HAP-1 (cell line): ENCODE measurements at regions not wholly inside any gene's neighbourhood (a gene's known extent, or its start where the extent isn't known, plus 50 kb on each side); places are given as distances from the start of the nearest gene placed in this dataset.
"Not testable (repeated sequence)": the region's sequence is repeated elsewhere in the genome, so short reads cannot be mapped to it uniquely, and the experiment has no call there.

Experiments
- DNase-seq, 2 experiments: peaks; one replicate each; pipeline ENCODE4 v3.0.0-alpha.2; 2016 to 2020; ENCODE audit warnings: low spot score in 2 of 2
- H3K27me3 ChIP-seq: fragments of 250-450 bp; sonication (Bioruptor Pico); 2 replicates; pipeline ENCODE4 v1.5.1; 2020; ENCODE audit warnings: low read depth, mild to moderate bottlenecking, moderate library complexity
- H3K36me3 ChIP-seq: fragments of 250-450 bp; sonication (Bioruptor Pico); replicated peaks from 2 replicates; pipeline ENCODE4 v1.5.1; 2020; ENCODE audit warnings: mild to moderate bottlenecking
- H3K4me1 ChIP-seq: fragments of 250-450 bp; sonication (Bioruptor Pico); 2 replicates; pipeline ENCODE4 v1.5.1; 2020; ENCODE audit warnings: mild to moderate bottlenecking
- H3K4me3 ChIP-seq: fragments of 250-450 bp; sonication (Bioruptor Pico); 2 replicates; pipeline ENCODE4 v1.5.1; 2020; ENCODE audit warnings: mild to moderate bottlenecking, moderate library complexity
- H3K9me3 ChIP-seq: fragments of 250-450 bp; sonication (Bioruptor Pico); 2 replicates; pipeline ENCODE4 v1.5.1; 2020; ENCODE audit warnings: mild to moderate bottlenecking, moderate library complexity
- in situ Hi-C: fragments of 300-500 bp; cut with MboI; formaldehyde crosslinking; loops from 3 replicates; pipeline ENCODE4 v1.14.3; 2020; ENCODE audit warnings: low sequenced_read_pairs, inconsistent platforms, mixed read lengths

- Histone ChIP-seq H3K9me3 (no peaks in the 10 kb centered on the region), H3K4me1 (no peaks in the 10 kb centered on the region; the same call in 1 of the 2 replicates), H3K4me3 (no peak overlapping the region), H3K27me3 (no peaks in the 10 kb centered on the region), H3K36me3 (no peaks in the 10 kb centered on the region)
- in situ Hi-C loops = no loop called here
- no peak for DNase-seq
Measured at GRCh38 chr1:185468626-185469025, 151.6 kb upstream of the IVNS1ABP start.

GRCh38 chr1:185467122-185467521 lies 150.1 kb upstream of the IVNS1ABP start:
- H3K27me3 ChIP-seq = no peaks in the 10 kb centered on the region
- DNase-seq = no peak
- in situ Hi-C loops = no loop called here
- no peaks in the 10 kb centered on the region for H3K4me1 ChIP-seq
- no peak overlapping the region for H3K4me3 ChIP-seq
- no peaks in the 10 kb centered on the region for H3K9me3 ChIP-seq
- no peaks in the 10 kb centered on the region for H3K36me3 ChIP-seq

DNA sequence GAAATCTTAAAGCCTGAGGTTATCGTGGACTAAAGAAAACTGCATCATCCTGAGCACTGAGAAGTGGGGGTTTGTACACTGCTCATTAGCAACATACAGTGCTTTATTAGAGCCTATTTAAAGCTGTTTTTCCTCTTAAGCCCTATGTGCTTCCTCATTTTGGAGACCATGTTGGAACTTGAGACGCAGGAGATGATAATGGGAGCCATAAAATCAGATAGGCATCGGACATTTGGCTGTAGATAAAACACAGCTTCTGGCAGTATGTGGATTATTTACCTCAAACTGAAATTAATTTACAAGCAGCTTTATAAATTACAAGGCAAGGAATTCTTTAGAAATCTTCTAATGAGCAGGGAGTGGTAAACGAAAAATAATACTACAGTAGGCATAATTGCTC lies 147.7 kb upstream of the IVNS1ABP start:
- in situ Hi-C loops = no loop called here
- DNase-seq = no peak
- no peaks in the 10 kb centered on the region for H3K4me1 ChIP-seq

DNA sequence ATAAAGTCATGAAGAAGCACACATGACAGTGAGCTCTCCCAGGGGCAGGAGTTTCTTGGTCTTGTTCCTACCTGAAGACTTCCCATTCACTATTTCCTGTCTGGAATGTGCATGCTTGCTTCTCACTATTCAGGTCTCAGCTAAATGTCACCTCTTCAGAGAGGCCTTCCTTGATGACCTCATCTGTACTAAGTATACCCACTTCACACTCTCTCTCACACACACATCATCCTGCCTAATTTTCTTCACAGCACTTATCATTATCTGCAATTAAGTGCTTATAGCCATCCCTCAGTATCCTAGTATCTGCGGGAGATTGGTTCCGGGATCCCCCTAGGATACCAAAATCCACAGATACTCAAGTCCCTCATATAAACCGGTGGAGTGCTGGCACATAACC lies 146.4 kb upstream of the IVNS1ABP start:
- no peak overlapping the region for H3K4me3 ChIP-seq
- H3K4me1 ChIP-seq = no peaks in the 10 kb centered on the region
- H3K27me3 ChIP-seq = no peaks in the 10 kb centered on the region
- no peaks in the 10 kb centered on the region for H3K36me3 ChIP-seq
- H3K9me3 ChIP-seq = no peaks in the 10 kb centered on the region
- in situ Hi-C loops = no loop called here
- DNase-seq = no peak

More for the DNA sequence above, 147.7 kb upstream of the IVNS1ABP start:
- no peaks in the 10 kb centered on the region for H3K36me3 ChIP-seq
- H3K4me3 ChIP-seq = no peak overlapping the region
- H3K9me3 ChIP-seq = no peaks in the 10 kb centered on the region
- no peaks in the 10 kb centered on the region for H3K27me3 ChIP-seq

- H3K27me3 ChIP-seq = no peaks in the 10 kb centered on the region
- no peak for DNase-seq
- in situ Hi-C loops = no loop called here
- no peaks in the 10 kb centered on the region for H3K9me3 ChIP-seq
- H3K36me3 ChIP-seq = no peaks in the 10 kb centered on the region
- no peaks in the 10 kb centered on the region for H3K4me1 ChIP-seq
- H3K4me3 ChIP-seq = no peak overlapping the region
Measured at GRCh38 chr1:185463011-185463410, 146.0 kb upstream of the IVNS1ABP start.

DNA sequence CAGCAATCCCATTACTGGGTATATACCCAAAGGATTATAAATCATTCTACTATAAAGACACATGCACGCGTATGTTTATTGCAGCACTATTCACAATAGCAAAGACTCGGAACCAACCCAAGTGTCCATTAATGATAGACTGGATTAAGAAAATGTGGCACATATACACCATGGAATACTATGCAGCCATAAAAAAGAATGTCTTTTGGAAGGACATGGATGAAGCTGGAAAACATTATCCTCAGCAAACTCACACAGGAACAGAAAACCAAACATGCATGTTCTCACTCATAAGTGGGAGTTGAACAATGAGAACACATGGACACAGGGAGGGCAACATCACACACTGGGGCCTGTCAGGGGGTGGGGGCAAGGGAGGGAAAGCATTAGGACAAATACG lies 143.7 kb upstream of the IVNS1ABP start:
- H3K36me3 ChIP-seq, H3K9me3 ChIP-seq, DNase-seq, in situ Hi-C loops, H3K4me1 ChIP-seq, H3K4me3 ChIP-seq, H3K27me3 ChIP-seq: not testable (repeated sequence)

DNA sequence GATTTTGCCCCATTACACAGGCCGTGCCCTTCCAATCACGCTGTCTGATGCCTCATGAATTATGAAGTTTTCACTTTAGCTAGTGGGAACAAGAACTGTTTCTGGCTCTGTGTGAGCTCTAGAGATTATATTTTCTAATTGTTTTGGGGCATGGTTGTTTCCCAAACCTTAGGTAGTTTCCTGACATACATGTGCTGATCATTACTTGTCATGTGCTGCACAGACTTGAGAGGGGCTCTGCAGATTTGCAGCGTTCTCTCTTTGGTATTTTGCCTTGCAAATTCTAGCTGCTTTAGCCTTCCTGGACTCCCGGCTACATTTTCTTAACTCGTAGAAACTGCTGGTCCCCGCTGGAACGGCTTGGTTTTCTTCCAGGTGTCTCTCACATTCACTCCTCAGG lies 142.1 kb upstream of the IVNS1ABP start:
- Histone ChIP-seq H3K9me3 (no peaks in the 10 kb centered on the region), H3K4me3 (no peak overlapping the region), H3K4me1 (peaks cover under 1% of the 10 kb centered on the region; the same call in 1 of the 2 replicates), H3K27me3 (no peaks in the 10 kb centered on the region), H3K36me3 (no peaks in the 10 kb centered on the region)
- no peak for DNase-seq
- in situ Hi-C loops = no loop called here

DNA sequence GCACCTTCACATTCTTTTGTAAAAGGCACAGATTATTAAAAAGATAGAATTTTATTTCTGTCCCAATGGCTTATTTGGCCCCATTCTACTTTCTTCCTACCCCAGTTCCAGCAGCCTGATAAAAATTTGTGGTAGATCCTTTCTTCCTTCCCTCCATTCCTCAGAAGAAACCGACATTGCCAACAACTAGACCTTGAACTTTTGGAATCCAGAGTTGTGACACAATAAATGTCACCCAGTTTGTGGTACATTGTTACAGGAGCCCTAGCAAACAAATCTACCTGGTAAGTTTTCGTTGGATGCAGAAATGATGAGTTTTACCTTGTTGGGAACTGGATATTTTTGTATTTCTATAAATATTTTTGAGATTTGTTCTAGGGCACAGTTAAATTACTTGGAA lies 141.6 kb upstream of the IVNS1ABP start:
- Histone ChIP-seq H3K9me3 (no peaks in the 10 kb centered on the region), H3K4me3 (no peak overlapping the region), H3K4me1 (peaks cover 4% of the 10 kb centered on the region; the same call in 1 of the 2 replicates), H3K36me3 (no peaks in the 10 kb centered on the region), H3K27me3 (no peaks in the 10 kb centered on the region)
- no peak for DNase-seq
- in situ Hi-C loops = no loop called here

DNA sequence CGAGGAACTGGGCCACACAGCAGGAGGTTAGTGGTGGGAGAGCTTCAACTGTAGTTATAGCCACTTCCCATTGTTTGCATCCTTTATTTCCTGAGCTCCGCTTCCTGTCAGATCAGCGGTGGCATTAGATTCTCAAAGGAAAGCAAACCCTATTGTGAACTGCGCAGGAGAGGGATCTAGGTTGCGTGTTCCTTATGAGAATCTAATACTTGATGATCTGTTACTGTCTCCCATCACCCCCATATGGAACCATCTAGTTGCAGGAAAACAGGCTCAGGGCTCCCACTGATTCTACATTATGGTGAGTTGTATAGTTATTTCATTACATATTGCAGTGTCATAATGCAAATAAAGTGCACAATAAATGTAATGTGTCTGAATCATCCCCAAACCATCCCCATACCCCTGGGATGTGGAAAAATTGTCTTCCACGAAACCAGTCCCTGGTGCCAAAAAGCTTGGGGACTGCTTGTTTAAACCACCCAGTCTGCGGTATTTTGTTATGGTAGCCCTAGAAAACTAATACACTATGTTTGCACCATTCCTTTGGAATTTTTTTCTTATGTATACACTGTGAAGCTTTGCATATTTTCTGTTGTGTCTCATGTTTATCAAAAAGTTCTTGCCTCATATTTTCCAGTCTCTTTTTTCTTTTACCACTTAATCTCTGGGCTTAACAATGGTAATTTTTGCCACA lies 136.6 kb upstream of the IVNS1ABP start:
- Histone ChIP-seq H3K4me3 (no peak overlapping the region), H3K27me3 (no peaks in the 10 kb centered on the region), H3K36me3 (no peaks in the 10 kb centered on the region), H3K4me1 (peaks cover 4% of the 10 kb centered on the region; the same call in 1 of the 2 replicates), H3K9me3 (no peaks in the 10 kb centered on the region; the same call in 1 of the 2 replicates)
- DNase-seq = peak in 1 of 2 experiments; percentile 15
- in situ Hi-C loops = no loop called here

- Histone ChIP-seq H3K9me3 (no peaks in the 10 kb centered on the region; the same call in 1 of the 2 replicates), H3K36me3 (no peaks in the 10 kb centered on the region), H3K27me3 (no peaks in the 10 kb centered on the region), H3K4me3 (no peak overlapping the region), H3K4me1 (peaks cover 13% of the 10 kb centered on the region)
- in situ Hi-C loops = no loop called here
- no peak for DNase-seq
Measured at GRCh38 chr1:185450917-185451316, 133.9 kb upstream of the IVNS1ABP start.

DNA sequence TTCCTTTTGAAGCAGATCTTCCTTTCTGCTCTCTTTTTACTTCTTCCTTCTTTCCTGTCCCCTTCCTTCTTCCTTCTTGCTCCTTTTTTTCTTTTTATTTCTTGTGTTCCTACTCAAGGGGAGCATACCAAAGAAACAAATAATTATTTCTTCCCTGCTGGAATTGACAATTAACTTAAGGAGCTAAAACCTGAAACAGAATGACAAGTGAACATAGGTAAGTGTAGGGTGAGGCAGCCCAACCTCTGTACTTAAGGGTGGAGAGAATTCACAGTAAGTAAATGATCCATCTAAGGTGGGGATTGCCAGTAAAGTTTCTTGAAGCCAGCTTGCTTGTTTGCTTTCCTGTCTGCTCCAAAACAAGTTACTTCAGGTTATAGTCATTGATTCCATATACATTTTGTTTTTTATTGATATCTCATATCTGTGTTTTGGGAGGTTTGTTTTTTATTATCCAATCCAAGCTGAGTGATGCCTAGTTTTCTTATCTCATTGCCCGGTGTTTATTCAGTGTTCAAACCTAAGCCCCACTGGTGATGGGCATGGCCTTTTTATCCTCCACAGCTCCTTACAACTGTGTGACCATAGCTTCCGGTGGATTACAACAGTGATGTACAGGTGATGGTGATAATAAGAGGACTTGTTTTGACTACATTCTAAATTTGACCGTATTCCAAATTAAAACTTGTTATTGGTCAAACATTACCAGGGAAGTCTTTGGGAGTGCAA lies 133.2 kb upstream of the IVNS1ABP start:
- no peaks in the 10 kb centered on the region for H3K27me3 ChIP-seq
- H3K36me3 ChIP-seq = no peaks in the 10 kb centered on the region
- no peak overlapping the region for H3K4me3 ChIP-seq
- in situ Hi-C loops = no loop called here
- no peak for DNase-seq
- H3K4me1 ChIP-seq = peaks cover 13% of the 10 kb centered on the region
- H3K9me3 ChIP-seq = no peaks in the 10 kb centered on the region; the same call in 1 of the 2 replicates

- H3K36me3 ChIP-seq = no peaks in the 10 kb centered on the region
- no peaks in the 10 kb centered on the region; the same call in 1 of the 2 replicates for H3K9me3 ChIP-seq
- H3K4me1 ChIP-seq = peaks cover 13% of the 10 kb centered on the region
- in situ Hi-C loops = no loop called here
- H3K27me3 ChIP-seq = no peaks in the 10 kb centered on the region
- DNase-seq = no peak
- H3K4me3 ChIP-seq = no peak overlapping the region
Measured at GRCh38 chr1:185449378-185450059, 132.5 kb upstream of the IVNS1ABP start.

DNA sequence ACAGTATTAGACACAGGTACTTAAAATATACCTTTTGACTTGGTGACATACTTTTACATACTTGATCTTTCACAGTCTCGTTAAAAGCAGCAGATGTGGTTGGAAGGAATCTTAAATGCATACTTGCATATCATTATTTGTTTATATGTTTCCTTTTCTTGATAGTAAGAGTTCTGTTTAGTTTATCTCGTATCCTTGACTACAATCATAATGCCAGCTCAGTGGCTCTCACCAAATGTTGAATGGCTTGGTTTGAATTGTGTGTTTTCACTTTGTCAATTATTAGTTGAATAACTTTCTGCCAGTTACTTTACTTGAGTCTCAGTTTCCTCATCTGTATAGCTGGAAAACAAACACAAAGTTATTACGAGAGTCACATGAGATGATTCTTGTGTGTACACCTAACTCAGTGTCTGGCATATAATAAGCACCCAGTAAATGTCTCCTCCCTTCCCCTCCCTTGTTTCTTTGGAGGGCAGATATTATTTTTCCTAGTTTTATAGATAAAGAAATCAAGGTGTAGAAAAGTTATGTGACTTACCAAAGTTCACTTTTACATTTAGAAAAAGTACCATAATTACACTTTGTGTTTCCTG lies 131.6 kb upstream of the IVNS1ABP start:
- in situ Hi-C loops = no loop called here
- H3K4me3 ChIP-seq = no peak overlapping the region
- no peaks in the 10 kb centered on the region for H3K36me3 ChIP-seq
- DNase-seq = no peak
- H3K27me3 ChIP-seq = no peaks in the 10 kb centered on the region
- H3K9me3 ChIP-seq = no peaks in the 10 kb centered on the region; the same call in 1 of the 2 replicates
- peaks cover 9% of the 10 kb centered on the region for H3K4me1 ChIP-seq
